ENCODE measurements at regions not wholly inside any gene's neighbourhood (a gene's known extent, or its start where the extent isn't known, plus 50 kb on each side); places are given as distances from the start of the nearest gene placed in this dataset.

DNA sequence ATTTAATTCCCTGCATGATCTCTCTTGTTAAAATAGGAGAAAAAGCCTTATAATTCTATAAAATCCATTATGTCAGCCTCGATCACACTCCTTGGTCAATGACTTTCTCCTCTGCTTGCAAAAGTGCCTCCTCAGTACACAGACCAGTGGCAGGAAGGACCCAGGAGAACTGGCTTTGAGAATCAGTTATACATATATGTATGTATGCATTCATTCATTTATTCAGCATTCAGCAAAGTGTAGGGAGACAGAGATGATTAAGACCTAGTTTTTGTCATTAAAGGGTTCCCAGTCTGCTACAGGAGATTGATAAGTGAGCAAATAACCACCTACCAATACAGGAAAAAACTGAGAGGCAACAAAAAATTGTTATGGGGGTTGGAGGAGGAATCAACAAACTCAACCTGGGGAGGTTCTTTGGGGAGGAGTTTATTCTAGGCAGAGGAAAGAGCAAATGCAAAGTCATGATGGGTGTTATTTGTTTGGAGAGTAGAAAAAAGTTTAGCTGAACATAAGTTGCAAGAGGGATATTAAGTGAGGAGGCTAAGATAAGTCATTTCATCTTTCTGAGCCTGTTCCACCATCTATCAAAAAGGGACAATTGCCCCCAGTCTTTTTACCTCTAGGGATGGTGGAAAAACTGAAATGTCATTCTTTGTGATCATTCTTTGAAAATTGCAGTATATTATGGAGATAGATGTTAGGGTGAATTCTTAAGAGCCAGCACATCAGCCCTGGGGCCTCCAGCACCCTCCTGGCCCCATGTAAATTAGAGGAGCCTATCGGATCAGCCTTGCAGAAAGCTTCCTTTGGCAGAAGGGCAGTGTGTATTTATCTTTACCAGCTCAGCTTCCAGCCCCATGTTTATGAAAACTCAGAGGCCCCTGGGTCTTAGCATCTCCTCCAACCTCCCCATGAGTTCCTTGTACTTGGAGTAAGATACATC is 128.0 kb downstream of the OMA1 start:
- POLR2A ChIA-PET (ENCODE audit: unreplicated experiment): no interaction called here
- CTCF ChIA-PET: no interaction called here
- BruUV-seq (replicated peaks): no TSS peak
- ATAC-seq: no peak
- no peak for DNase-seq
- Histone ChIP-seq H3F3A (ENCODE audit: low read length, unreplicated experiment) (no peaks in the 10 kb centered on the region), H3K27me3 (ENCODE audit: low read length) (peaks cover 47% of the 10 kb centered on the region), H3K4me2 (ENCODE audit: low read length) (no peak overlapping the region), H2AFZ (ENCODE audit: low read length) (no peak overlapping the region), H4K20me1 (ENCODE audit: low read length) (no peaks in the 10 kb centered on the region), H3K36me3 (ENCODE audit: low read depth, low read length) (no peaks in the 10 kb centered on the region), H3K27ac (ENCODE audit: low read length) (no peak overlapping the region), H3K79me2 (ENCODE audit: low read length) (no peaks in the 10 kb centered on the region), H3K4me1 (ENCODE audit: insufficient read depth, low read length) (no peaks in the 10 kb centered on the region), H3K9me2 (replicated peaks; ENCODE audit: low read length) (no peaks in the 10 kb centered on the region), H3K9ac (ENCODE audit: low read length) (no peak overlapping the region), H3K9me3 (ENCODE audit: low read length) (no peaks in the 10 kb centered on the region), H3K4me3 (ENCODE audit: low read length) (no peak overlapping the region)
- TF ChIP-seq EZH2 (IDR thresholded peaks at IDR 0.05; ENCODE audit: low read length, unreplicated experiment) (no peak), EZH2phosphoT487 (IDR thresholded peaks at IDR 0.05; ENCODE audit: borderline replicate concordance, low read length) (no peak)
- TF ChIP-seq, protein P1, sequence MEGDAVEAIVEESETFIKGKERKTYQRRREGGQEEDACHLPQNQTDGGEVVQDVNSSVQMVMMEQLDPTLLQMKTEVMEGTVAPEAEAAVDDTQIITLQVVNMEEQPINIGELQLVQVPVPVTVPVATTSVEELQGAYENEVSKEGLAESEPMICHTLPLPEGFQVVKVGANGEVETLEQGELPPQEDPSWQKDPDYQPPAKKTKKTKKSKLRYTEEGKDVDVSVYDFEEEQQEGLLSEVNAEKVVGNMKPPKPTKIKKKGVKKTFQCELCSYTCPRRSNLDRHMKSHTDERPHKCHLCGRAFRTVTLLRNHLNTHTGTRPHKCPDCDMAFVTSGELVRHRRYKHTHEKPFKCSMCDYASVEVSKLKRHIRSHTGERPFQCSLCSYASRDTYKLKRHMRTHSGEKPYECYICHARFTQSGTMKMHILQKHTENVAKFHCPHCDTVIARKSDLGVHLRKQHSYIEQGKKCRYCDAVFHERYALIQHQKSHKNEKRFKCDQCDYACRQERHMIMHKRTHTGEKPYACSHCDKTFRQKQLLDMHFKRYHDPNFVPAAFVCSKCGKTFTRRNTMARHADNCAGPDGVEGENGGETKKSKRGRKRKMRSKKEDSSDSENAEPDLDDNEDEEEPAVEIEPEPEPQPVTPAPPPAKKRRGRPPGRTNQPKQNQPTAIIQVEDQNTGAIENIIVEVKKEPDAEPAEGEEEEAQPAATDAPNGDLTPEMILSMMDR (conservative IDR thresholded peaks at IDR 0.05; ENCODE audit: low read depth, low read length): no peak
- intact Hi-C loops (cut with micrococcal nuclease): no loop called here

DNA sequence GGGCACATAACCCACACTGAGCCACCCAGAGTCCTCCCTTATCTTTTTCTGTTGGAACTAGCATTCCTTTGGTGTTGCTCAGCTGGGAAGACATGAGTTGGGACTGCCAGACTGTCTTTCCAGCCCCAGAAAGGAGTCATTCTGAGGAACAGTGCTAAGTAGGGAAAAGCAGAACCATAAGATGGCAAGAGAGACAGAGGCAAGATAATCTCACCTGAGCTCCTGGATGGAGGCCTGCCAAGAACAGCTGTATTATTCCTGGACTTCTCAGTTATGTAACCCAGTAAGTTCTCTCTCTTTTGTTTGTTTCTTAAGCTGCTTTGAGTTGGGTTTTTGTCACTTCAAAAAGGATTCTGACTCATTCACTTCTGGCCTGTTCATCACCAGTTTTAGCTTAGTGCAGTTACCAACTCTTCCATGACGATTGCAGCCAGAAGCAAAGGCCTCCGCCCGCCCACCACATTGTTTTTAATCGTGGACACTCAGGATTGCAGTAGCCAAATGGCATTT is 134.4 kb downstream of the OMA1 start:
- no TSS peak for BruUV-seq (replicated peaks)
- Histone ChIP-seq H3K36me3 (ENCODE audit: low read depth, low read length) (no peaks in the 10 kb centered on the region), H3F3A (ENCODE audit: low read length, unreplicated experiment) (no peaks in the 10 kb centered on the region), H3K27me3 (ENCODE audit: low read length) (peaks cover 32% of the 10 kb centered on the region; the same call in 1 of the 2 replicates), H3K27ac (ENCODE audit: low read length) (no peak overlapping the region), H2AFZ (ENCODE audit: low read length) (no peak overlapping the region), H4K20me1 (ENCODE audit: low read length) (no peaks in the 10 kb centered on the region), H3K9me2 (replicated peaks; ENCODE audit: low read length) (no peaks in the 10 kb centered on the region), H3K4me2 (ENCODE audit: low read length) (no peak overlapping the region), H3K9me3 (ENCODE audit: low read length) (no peaks in the 10 kb centered on the region), H3K9ac (ENCODE audit: low read length) (no peak overlapping the region), H3K4me1 (ENCODE audit: insufficient read depth, low read length) (no peaks in the 10 kb centered on the region; the same call in 1 of the 2 replicates), H3K4me3 (ENCODE audit: low read length) (no peak overlapping the region), H3K79me2 (ENCODE audit: low read length) (no peaks in the 10 kb centered on the region)
- ChIA-PET POLR2A (ENCODE audit: unreplicated experiment) (no interaction called here), CTCF (no interaction called here)
- TF ChIP-seq, protein P1 (conservative IDR thresholded peaks at IDR 0.05; ENCODE audit: low read depth, low read length): no peak
- no peak for TF ChIP-seq EZH2phosphoT487 (IDR thresholded peaks at IDR 0.05; ENCODE audit: borderline replicate concordance, low read length)
- no peak for TF ChIP-seq EZH2 (IDR thresholded peaks at IDR 0.05; ENCODE audit: low read length, unreplicated experiment)
- DNase-seq: peak; percentile 9
- ATAC-seq: 0 out of 2 replicates have a peak, but pooled peaks have one; percentile 20
- intact Hi-C loops (cut with micrococcal nuclease): no loop called here

DNA sequence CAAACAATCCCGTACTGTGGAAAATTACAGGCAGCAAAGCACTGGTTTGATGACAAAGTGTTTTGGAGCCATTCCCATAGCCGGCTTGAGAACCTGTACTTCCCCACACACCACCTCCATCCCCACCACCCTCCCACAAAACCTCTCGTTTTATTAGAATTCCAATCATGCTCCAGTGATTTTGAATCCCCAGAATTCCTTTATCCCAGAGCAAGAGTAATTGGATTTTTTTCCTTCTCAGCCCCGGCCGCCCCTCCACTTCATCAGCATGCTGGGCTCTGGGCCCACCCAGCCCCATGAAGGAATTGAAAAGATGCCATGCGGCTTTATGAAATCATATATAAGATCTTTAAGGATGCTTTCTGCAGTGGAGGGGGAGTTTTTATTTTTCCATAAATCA is 136.6 kb downstream of the OMA1 start:
- Histone ChIP-seq H3K27ac (ENCODE audit: low read length) (no peak overlapping the region), H3K4me1 (ENCODE audit: insufficient read depth, low read length) (no peaks in the 10 kb centered on the region; the same call in 1 of the 2 replicates), H3K27me3 (ENCODE audit: low read length) (peaks cover 30% of the 10 kb centered on the region; the same call in 1 of the 2 replicates), H3K9ac (ENCODE audit: low read length) (no peak overlapping the region), H3K4me3 (ENCODE audit: low read length) (no peak overlapping the region), H3K79me2 (ENCODE audit: low read length) (no peaks in the 10 kb centered on the region), H4K20me1 (ENCODE audit: low read length) (no peaks in the 10 kb centered on the region), H3K9me2 (replicated peaks; ENCODE audit: low read length) (no peaks in the 10 kb centered on the region), H3F3A (ENCODE audit: low read length, unreplicated experiment) (no peaks in the 10 kb centered on the region), H3K9me3 (ENCODE audit: low read length) (no peaks in the 10 kb centered on the region), H3K36me3 (ENCODE audit: low read depth, low read length) (no peaks in the 10 kb centered on the region), H3K4me2 (ENCODE audit: low read length) (no peak overlapping the region), H2AFZ (ENCODE audit: low read length) (no peak overlapping the region)
- intact Hi-C loops (cut with micrococcal nuclease): no loop called here
- ChIA-PET CTCF (no interaction called here), POLR2A (ENCODE audit: unreplicated experiment) (no interaction called here)
- TF ChIP-seq, protein P1 (conservative IDR thresholded peaks at IDR 0.05; ENCODE audit: low read depth, low read length): no peak
- no peak for TF ChIP-seq EZH2phosphoT487 (IDR thresholded peaks at IDR 0.05; ENCODE audit: borderline replicate concordance, low read length)
- TF ChIP-seq EZH2 (IDR thresholded peaks at IDR 0.05; ENCODE audit: low read length, unreplicated experiment): no peak
- peak; percentile 47 for DNase-seq
- BruUV-seq (replicated peaks): no TSS peak
- ATAC-seq: peak; percentile 63

All from PC-3 (cell line).